SK-N-DZ (cell line): ENCODE measurements at regions not wholly inside any gene's neighbourhood (a gene's known extent, or its start where the extent isn't known, plus 50 kb on each side); places are given as distances from the start of the nearest gene placed in this dataset.

Experiments
- DNase-seq: peaks from one replicate; pipeline ENCODE4 v3.0.0-alpha.2; 2015; ENCODE audit warnings: low spot score
- small RNA-seq, 2 experiments: library from RNA; depleted of rRNA; stranded (forward); fragments of <200 nt; gene quantifications; one replicate each; pipeline ENCODE3, GENCODE V24; 2014

- DNase-seq: no peak
Measured at GRCh38 chr12:96132819-96133218, 61.4 kb upstream of the ELK3 start.

- no peak for DNase-seq
Measured at GRCh38 chr12:96134200-96134599, 60.0 kb upstream of the ELK3 start.

- no peak for DNase-seq
Measured at GRCh38 chr12:96136161-96136560, 58.0 kb upstream of the ELK3 start.

- no peak for DNase-seq
Measured at GRCh38 chr12:96136725-96137378, 57.3 kb upstream of the ELK3 start.

- no peak for DNase-seq
Measured at GRCh38 chr12:96140174-96140573, 54.0 kb upstream of the ELK3 start.

- DNase-seq: no peak
Measured at GRCh38 chr12:96141216-96141912, 52.8 kb upstream of the ELK3 start.

- DNase-seq: no peak
Measured at GRCh38 chr12:96143392-96143791, 50.8 kb upstream of the ELK3 start.

GRCh38 chr12:96143827-96144565 lies 50.2 kb upstream of the ELK3 start:
- no peak for DNase-seq

Small RNAs in the stretch of these regions (small RNA-seq; reads per million reads assigned to genes)
- gene RN7SL88P: 0 to 0.09 reads per million in 2 experiments
